ENCODE measurements at regions not wholly inside any gene's neighbourhood (a gene's known extent, or its start where the extent isn't known, plus 50 kb on each side); places are given as distances from the start of the nearest gene placed in this dataset.

DNA sequence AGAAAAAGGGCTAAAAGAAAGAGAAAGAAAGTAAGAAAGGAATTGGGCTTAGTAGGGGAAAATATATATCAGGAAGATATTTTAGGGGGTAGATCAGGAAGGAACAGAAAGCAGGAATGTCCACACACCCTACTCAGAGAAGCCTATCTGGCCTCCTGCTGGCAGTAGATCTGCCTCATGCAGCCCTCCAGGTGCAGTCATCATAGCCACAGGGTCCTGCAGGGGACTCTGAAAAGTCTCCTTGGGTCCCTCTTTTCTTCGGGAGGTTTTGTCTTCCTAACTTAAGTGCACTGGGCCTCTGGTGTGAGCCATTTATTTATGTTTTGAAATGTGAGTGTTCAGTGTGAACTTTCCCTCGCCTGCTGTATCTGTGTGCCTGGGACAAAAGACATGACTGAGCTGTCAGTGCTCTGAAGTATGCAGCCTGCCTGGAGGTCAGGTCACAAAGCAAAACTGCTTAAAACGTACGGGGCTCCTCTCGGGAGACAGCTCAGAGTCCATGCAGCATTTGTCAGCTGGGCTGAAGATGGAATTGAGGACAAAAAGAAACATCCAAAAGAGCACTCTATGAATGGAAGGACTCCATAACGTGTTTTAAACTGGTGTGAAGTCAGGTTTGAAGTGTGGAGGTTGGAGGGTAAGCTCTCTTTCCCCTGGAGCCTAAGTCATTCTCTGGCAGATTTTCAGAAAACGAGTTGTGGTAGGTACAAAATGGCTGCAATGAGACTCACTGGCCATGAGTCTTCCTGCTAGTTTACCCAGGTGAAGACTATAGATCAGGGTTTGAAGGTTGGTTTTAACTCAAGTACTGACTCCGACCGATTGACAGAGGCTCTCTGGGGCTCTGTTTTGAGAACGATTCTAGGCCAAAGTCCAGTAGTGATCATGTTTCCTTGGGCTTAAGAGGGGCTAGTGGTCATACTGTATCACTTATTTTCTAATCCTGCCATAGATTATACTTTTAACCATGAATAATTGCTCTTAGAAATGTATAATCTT is 151.8 kb upstream of the GDNF start:
- Histone ChIP-seq H3K9me3 (ENCODE audit: low read depth) (no peaks in the 10 kb centered on the region), H3K4me1 (ENCODE audit: insufficient read depth) (no peaks in the 10 kb centered on the region), H3K79me2 (ENCODE audit: insufficient read depth) (no peaks in the 10 kb centered on the region), H3F3A (ENCODE audit: insufficient read depth) (no peaks in the 10 kb centered on the region), H3K9me2 (ENCODE audit: insufficient read depth) (no peaks in the 10 kb centered on the region), H3K4me3 (no peak overlapping the region), H3K4me2 (ENCODE audit: unreplicated experiment) (no peak overlapping the region), H2AFZ (no peak overlapping the region), H3K9ac (no peak overlapping the region), H3K27ac (no peak overlapping the region), H3K36me3 (ENCODE audit: low read depth) (no peaks in the 10 kb centered on the region), H3K27me3 (replicated peaks; ENCODE audit: insufficient read depth) (peaks cover 22% of the 10 kb centered on the region), H4K20me1 (ENCODE audit: insufficient read depth) (no peaks in the 10 kb centered on the region)
- DNase-seq: no peak
- in situ Hi-C loops (cut with MboI): no loop called here
- TF ChIP-seq EZH2 (IDR thresholded peaks at IDR 0.05; ENCODE audit: insufficient read depth, poor library complexity, severe bottlenecking): no peak
- no peak for TF ChIP-seq EZH2phosphoT487 (IDR thresholded peaks at IDR 0.05; ENCODE audit: insufficient read depth, low read depth)
- WGBS, 2 experiments (ENCODE audit: low coverage in 1 of 2, low lambda C conversion rate in 2 of 2, missing lambda C conversion rate in 2 of 2): 52% methylated on average over 10 of the region's 10 CpGs

DNA sequence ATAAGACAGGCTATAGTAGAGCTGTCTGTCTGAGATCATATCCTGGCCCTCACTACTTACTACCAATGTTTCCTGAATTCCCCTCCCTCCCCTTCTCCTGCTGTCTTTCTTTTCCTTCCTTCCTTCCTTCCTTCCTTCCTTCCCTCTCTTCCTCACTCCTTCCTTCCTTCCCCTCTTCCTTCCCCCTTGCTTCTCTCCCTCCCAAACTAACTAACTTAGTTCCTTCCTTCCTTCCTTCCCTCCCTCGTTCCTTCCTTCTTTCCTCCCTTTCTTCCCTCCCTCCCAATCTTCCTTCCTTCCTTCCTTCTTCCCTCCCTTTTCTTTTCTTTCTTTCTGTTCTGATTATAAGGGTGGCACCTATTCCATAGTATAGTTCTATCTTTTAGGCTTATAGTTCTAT is 150.0 kb upstream of the GDNF start:
- TF ChIP-seq EZH2phosphoT487 (IDR thresholded peaks at IDR 0.05; ENCODE audit: insufficient read depth, low read depth) (no peak), EZH2 (IDR thresholded peaks at IDR 0.05; ENCODE audit: insufficient read depth, poor library complexity, severe bottlenecking) (no peak)
- DNase-seq: no peak
- Histone ChIP-seq H3F3A (ENCODE audit: insufficient read depth) (no peaks in the 10 kb centered on the region), H3K27ac (no peak overlapping the region), H3K4me2 (ENCODE audit: unreplicated experiment) (no peak overlapping the region), H3K4me1 (ENCODE audit: insufficient read depth) (no peaks in the 10 kb centered on the region), H3K79me2 (ENCODE audit: insufficient read depth) (no peaks in the 10 kb centered on the region), H3K9ac (no peak overlapping the region), H3K4me3 (no peak overlapping the region), H3K36me3 (ENCODE audit: low read depth) (no peaks in the 10 kb centered on the region), H2AFZ (no peak overlapping the region), H3K27me3 (replicated peaks; ENCODE audit: insufficient read depth) (peaks cover 37% of the 10 kb centered on the region), H3K9me3 (ENCODE audit: low read depth) (no peaks in the 10 kb centered on the region), H3K9me2 (ENCODE audit: insufficient read depth) (no peaks in the 10 kb centered on the region), H4K20me1 (ENCODE audit: insufficient read depth) (no peaks in the 10 kb centered on the region)
- WGBS, 2 experiments (ENCODE audit: low coverage in 1 of 2, low lambda C conversion rate in 2 of 2, missing lambda C conversion rate in 2 of 2): 50% methylated on average over 1 of the region's 1 CpG; no CpG with 5 or more reads in 1 of the 2 experiments
- in situ Hi-C loops (cut with MboI): no loop called here

DNA sequence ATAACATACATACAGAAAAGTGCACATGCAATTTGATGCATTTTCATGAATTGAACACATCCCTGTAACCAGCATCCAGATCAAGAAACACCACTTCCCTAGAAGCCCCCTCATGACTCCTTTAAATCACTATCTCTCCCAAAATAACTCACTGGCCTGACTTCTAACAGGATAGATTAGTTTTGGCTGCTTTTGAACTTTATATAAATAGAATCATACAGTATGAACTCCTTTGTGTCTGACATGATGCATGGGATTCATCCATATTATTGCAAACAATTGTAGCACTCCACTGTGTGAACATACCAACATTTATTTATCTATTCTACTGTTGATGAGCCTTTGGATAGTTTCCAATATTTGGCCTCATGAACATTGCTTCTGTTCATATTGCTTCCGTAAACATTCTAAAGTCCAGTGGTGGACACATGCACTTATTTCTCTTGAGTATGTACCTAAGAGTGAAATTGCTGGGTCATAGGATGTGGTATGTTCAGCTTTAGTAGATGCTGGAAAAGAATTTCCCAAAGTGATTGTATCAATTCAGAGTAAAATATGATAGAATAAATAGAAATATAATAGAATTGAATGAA is 148.7 kb upstream of the GDNF start:
- H3K9me3 ChIP-seq (ENCODE audit: low read depth): no peaks in the 10 kb centered on the region
- WGBS, 2 experiments (ENCODE audit: low coverage in 1 of 2, low lambda C conversion rate in 2 of 2, missing lambda C conversion rate in 2 of 2): 75 to 95% methylated on average over 1 of the region's 1 CpG
- H3K4me3 ChIP-seq: no peak overlapping the region
- H3K9ac ChIP-seq: no peak overlapping the region
- H2AFZ ChIP-seq: no peak overlapping the region
- no peaks in the 10 kb centered on the region for H4K20me1 ChIP-seq (ENCODE audit: insufficient read depth)
- no peaks in the 10 kb centered on the region for H3K36me3 ChIP-seq (ENCODE audit: low read depth)
- H3K27ac ChIP-seq: no peak overlapping the region
- no peaks in the 10 kb centered on the region for H3K9me2 ChIP-seq (ENCODE audit: insufficient read depth)
- H3F3A ChIP-seq (ENCODE audit: insufficient read depth): no peaks in the 10 kb centered on the region
- TF ChIP-seq EZH2phosphoT487 (IDR thresholded peaks at IDR 0.05; ENCODE audit: insufficient read depth, low read depth) (no peak), EZH2 (IDR thresholded peaks at IDR 0.05; ENCODE audit: insufficient read depth, poor library complexity, severe bottlenecking) (no peak)
- no peaks in the 10 kb centered on the region for H3K4me1 ChIP-seq (ENCODE audit: insufficient read depth)
- H3K27me3 ChIP-seq (replicated peaks; ENCODE audit: insufficient read depth): peaks cover 37% of the 10 kb centered on the region; the same call in 1 of the 2 replicates
- in situ Hi-C loops (cut with MboI): no loop called here
- no peak overlapping the region for H3K4me2 ChIP-seq (ENCODE audit: unreplicated experiment)
- DNase-seq: no peak
- H3K79me2 ChIP-seq (ENCODE audit: insufficient read depth): no peaks in the 10 kb centered on the region

DNA sequence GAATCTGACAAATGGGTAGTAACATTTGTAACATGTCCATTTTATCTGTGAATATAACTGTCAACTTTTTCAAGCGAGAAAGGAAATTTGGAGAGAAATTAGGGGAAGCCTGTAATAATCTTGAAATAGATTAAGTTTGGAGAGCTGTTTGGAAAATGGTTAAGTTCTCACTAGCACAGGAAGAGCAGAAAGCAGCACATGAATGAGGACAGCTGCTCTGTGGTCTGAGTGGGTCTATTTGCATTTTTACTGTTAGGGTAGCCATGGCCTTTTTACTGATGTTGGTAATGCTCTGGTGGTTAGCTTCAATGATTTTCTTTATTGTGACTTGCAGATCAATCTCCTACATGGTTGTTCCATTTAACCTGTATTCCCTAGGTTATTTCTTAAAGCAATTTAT is 144.5 kb upstream of the GDNF start:
- Histone ChIP-seq H3K9ac (no peak overlapping the region), H2AFZ (no peak overlapping the region), H3K9me3 (ENCODE audit: low read depth) (no peaks in the 10 kb centered on the region), H3K4me3 (no peak overlapping the region), H3F3A (ENCODE audit: insufficient read depth) (no peaks in the 10 kb centered on the region), H3K9me2 (ENCODE audit: insufficient read depth) (no peaks in the 10 kb centered on the region), H3K27ac (no peak overlapping the region), H4K20me1 (ENCODE audit: insufficient read depth) (no peaks in the 10 kb centered on the region), H3K79me2 (ENCODE audit: insufficient read depth) (no peaks in the 10 kb centered on the region), H3K27me3 (replicated peaks; ENCODE audit: insufficient read depth) (peaks cover 35% of the 10 kb centered on the region; the same call in 1 of the 2 replicates), H3K4me2 (ENCODE audit: unreplicated experiment) (no peak overlapping the region), H3K4me1 (ENCODE audit: insufficient read depth) (no peaks in the 10 kb centered on the region), H3K36me3 (ENCODE audit: low read depth) (no peaks in the 10 kb centered on the region)
- WGBS, 2 experiments (ENCODE audit: low coverage in 1 of 2, low lambda C conversion rate in 2 of 2, missing lambda C conversion rate in 2 of 2): 2 to 5% methylated on average over 1 of the region's 1 CpG
- DNase-seq: no peak
- no peak for TF ChIP-seq EZH2phosphoT487 (IDR thresholded peaks at IDR 0.05; ENCODE audit: insufficient read depth, low read depth)
- TF ChIP-seq EZH2 (IDR thresholded peaks at IDR 0.05; ENCODE audit: insufficient read depth, poor library complexity, severe bottlenecking): no peak
- in situ Hi-C loops (cut with MboI): no loop called here

Data from GM23248 (cell line).